MCF 10A (cell line): ENCODE measurements at regions not wholly inside any gene's neighbourhood (a gene's known extent, or its start where the extent isn't known, plus 50 kb on each side); places are given as distances from the start of the nearest gene placed in this dataset.

Experiments used
- BruUV-seq: library from RNA; stranded (reverse); fragments of 400-500 nt; replicated peaks from 2 replicates; lab custom pipeline; 2021; lab: Mats Ljungman, UMichigan
- CTCF ChIA-PET: fragments of 300-600 bp; sonication (Branson Sonifier 250); formaldehyde crosslinking; extraction: SDS; loops from one replicate; lab custom pipeline; 2021; ENCODE audit warnings: antibody characterized with exemption, inconsistent platforms; lab: Yijun Ruan, JAX
- POLR2A ChIA-PET: fragments of 300-600, 350-650 bp; sonication (Branson Sonifier 250); formaldehyde crosslinking; extraction: SDS; loops from one replicate; lab custom pipeline; 2020; ENCODE audit warnings: antibody characterized with exemption, inconsistent platforms; lab: Yijun Ruan, JAX
- DNase-seq: peaks from one replicate; pipeline ENCODE4 v3.0.0-alpha.2; 2018; ENCODE audit not compliant: unreplicated experiment
- H3K27ac Mint-ChIP-seq: one replicate; pipeline ENCODE4 v1.8.0; 2022; ENCODE audit warnings: mild to moderate bottlenecking, low read depth, mixed read lengths; ENCODE audit not compliant: unreplicated experiment
- H3K27me3 Mint-ChIP-seq: one replicate; pipeline ENCODE4 v1.8.0; 2022; ENCODE audit warnings: mixed read lengths; ENCODE audit not compliant: insufficient read depth, unreplicated experiment
- H3K36me3 Mint-ChIP-seq: one replicate; pipeline ENCODE4 v1.8.0; 2022; ENCODE audit warnings: mild to moderate bottlenecking, moderate library complexity, mixed read lengths; ENCODE audit not compliant: insufficient read depth, unreplicated experiment
- H3K4me1 Mint-ChIP-seq: one replicate; pipeline ENCODE4 v1.8.0; 2022; ENCODE audit warnings: mixed read lengths; ENCODE audit not compliant: insufficient read depth, unreplicated experiment
- H3K4me3 Mint-ChIP-seq: one replicate; pipeline ENCODE4 v1.8.0; 2022; ENCODE audit warnings: mild to moderate bottlenecking, moderate library complexity, mixed read lengths; ENCODE audit not compliant: unreplicated experiment
- H3K9me3 Mint-ChIP-seq: one replicate; pipeline ENCODE4 v1.8.0; 2022; ENCODE audit warnings: mixed read lengths; ENCODE audit not compliant: unreplicated experiment
- intact Hi-C: fragments of 100-400 bp; cut with micrococcal nuclease; formaldehyde crosslinking; loops from 2 replicates; pipeline ENCODE4 v1.14.1; 2022
- TF ChIP-seq, protein P1 (sequence below): fragments of 200-600 bp; IDR thresholded peaks from one replicate; pipeline ENCODE4 v1.8.0; 2022; ENCODE audit warnings: antibody characterized with exemption, mild to moderate bottlenecking; ENCODE audit not compliant: unreplicated experiment

DNA sequence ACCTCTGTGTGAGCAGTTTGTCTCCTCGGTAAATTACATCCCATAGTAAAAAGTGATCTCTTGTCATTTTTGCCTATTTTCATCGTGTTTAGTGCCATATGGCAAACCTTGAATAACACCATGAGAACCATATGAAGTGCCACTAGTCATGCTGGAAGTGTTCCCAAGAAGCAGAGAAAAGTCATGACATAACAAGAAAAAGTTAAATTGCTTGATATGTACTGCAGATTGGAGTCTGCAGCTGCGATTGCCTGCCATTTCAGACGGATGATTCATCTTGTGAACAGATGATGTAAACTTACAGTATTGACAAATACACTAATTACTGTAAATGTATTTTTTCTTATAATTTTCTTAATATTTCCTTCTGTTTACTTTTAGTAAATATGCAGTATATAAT is 846.7 kb downstream of the BCL11A start:
- CTCF ChIA-PET: no interaction called here
- Mint-ChIP-seq H3K4me1 (no peaks in the 10 kb centered on the region), H3K27me3 (no peaks in the 10 kb centered on the region), H3K27ac (no peak overlapping the region), H3K36me3 (no peaks in the 10 kb centered on the region), H3K4me3 (no peak overlapping the region), H3K9me3 (peaks cover 7% of the 10 kb centered on the region)
- peak; percentile 53 for DNase-seq
- POLR2A ChIA-PET: interaction anchor here (0.6 to 1.3 kb wide), 2 partner anchors 41 to 125 kb away, joined by 4 read pairs; no protein-coding TSS in a partner anchor
- intact Hi-C loops: no loop called here
- TF ChIP-seq, protein P1, sequence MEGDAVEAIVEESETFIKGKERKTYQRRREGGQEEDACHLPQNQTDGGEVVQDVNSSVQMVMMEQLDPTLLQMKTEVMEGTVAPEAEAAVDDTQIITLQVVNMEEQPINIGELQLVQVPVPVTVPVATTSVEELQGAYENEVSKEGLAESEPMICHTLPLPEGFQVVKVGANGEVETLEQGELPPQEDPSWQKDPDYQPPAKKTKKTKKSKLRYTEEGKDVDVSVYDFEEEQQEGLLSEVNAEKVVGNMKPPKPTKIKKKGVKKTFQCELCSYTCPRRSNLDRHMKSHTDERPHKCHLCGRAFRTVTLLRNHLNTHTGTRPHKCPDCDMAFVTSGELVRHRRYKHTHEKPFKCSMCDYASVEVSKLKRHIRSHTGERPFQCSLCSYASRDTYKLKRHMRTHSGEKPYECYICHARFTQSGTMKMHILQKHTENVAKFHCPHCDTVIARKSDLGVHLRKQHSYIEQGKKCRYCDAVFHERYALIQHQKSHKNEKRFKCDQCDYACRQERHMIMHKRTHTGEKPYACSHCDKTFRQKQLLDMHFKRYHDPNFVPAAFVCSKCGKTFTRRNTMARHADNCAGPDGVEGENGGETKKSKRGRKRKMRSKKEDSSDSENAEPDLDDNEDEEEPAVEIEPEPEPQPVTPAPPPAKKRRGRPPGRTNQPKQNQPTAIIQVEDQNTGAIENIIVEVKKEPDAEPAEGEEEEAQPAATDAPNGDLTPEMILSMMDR: no peak
- BruUV-seq: no TSS peak

DNA sequence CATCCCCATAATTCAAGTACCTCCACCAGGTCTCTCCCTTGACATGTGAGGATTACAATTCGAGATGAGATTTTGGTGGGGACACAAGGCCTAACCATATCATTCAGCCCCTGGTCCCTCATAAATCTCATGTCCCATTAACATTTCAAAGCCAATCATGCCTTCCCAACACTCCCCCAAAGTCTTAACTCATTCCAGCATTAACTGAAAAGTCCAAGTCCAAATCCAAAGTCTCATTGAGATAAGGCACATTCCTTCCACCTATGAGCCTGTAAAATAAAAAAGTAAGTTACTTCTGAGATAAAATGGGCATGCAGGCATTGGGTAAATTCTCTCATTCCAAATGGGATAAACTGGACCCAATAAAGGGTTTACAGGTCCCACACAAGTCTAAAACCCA is 849.7 kb downstream of the BCL11A start:
- no peaks in the 10 kb centered on the region for H3K4me1 Mint-ChIP-seq

DNA sequence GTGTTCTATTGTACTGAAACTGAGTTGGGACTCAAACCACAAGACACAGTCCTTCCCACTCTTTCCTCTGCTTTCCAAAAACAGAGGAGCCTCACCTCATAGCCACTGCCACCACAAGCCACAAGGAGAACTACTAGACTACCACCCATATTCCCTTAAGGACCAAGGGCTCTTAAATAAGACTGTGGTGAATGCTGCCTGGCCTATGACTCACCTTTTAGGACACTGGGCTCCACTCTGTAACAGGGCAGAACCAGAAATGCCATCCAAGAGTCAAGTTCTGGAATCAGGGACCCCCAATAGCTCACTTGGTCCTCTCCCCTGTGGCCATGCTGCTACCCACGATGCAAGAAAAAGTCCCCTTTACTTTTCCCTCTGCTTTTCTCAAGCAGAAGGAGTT is 851.4 kb downstream of the BCL11A start:
- ChIA-PET CTCF (interaction anchor here (0.6 kb wide), 1 partner anchor 239 kb away, joined by 4 read pairs; no protein-coding TSS in a partner anchor), POLR2A (no interaction called here)
- intact Hi-C loops: no loop called here
- Mint-ChIP-seq H3K9me3 (peaks cover 7% of the 10 kb centered on the region), H3K4me3 (no peak overlapping the region), H3K27me3 (no peaks in the 10 kb centered on the region), H3K36me3 (no peaks in the 10 kb centered on the region), H3K4me1 (no peaks in the 10 kb centered on the region), H3K27ac (no peak overlapping the region)
- no TSS peak for BruUV-seq
- no peak for DNase-seq
- TF ChIP-seq, protein P1: no peak

More for the DNA sequence above, 849.7 kb downstream of the BCL11A start:
- Mint-ChIP-seq H3K27me3 (no peaks in the 10 kb centered on the region), H3K4me3 (no peak overlapping the region), H3K9me3 (peaks cover 7% of the 10 kb centered on the region), H3K27ac (no peak overlapping the region), H3K36me3 (no peaks in the 10 kb centered on the region)
- BruUV-seq: no TSS peak
- TF ChIP-seq, protein P1: no peak
- DNase-seq: no peak
- intact Hi-C loops: no loop called here
- POLR2A ChIA-PET: no interaction called here
- CTCF ChIA-PET: no interaction called here

DNA sequence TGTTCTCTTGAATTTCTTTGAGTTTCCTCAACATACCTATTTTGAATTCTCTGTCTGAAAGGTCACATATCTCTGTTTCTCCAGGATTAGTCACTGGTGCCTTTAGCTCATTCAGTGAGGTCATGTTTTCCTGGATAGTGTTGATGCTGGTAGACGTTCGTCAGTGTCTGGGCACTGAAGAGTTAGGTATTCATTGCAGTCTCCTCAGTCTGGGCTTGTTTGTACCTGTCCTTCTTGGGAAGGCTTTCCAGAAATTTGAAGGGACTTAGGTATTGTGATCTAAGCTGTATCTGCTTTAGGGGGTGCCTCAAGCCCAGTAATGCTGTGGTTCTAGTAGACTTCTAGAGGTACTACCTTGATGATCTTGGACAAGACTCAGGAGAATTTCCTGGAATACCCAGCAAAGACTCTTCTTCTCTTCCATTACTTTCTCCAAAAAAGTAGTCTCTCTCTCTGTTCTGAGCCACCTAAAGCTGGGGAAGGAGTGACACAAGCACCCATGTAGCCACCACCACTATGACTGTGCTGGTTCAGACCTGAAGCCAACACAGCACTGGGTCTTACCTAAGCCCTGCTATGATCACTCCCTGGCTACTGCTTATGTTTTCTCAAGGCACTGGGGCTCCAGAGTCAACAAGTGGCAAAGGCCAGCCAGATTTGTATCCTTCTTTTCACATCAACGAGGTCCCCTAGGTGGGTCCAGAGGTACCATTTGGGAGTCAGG is 852.0 kb downstream of the BCL11A start:
- no TSS peak for BruUV-seq

More for the DNA sequence above, 852.0 kb downstream of the BCL11A start:
- H3K27me3 Mint-ChIP-seq: no peaks in the 10 kb centered on the region
- no peak overlapping the region for H3K4me3 Mint-ChIP-seq
- TF ChIP-seq, protein P1: no peak
- intact Hi-C loops: no loop called here
- H3K27ac Mint-ChIP-seq: no peak overlapping the region
- CTCF ChIA-PET: interaction anchor here (0.6 kb wide), 1 partner anchor 239 kb away, joined by 4 read pairs; no protein-coding TSS in a partner anchor
- POLR2A ChIA-PET: interaction anchor here (1.7 kb wide), 1 partner anchor 45 kb away, joined by 4 read pairs; no protein-coding TSS in a partner anchor
- DNase-seq: peak; percentile 71
- peaks cover 7% of the 10 kb centered on the region for H3K9me3 Mint-ChIP-seq
- H3K4me1 Mint-ChIP-seq: no peaks in the 10 kb centered on the region
- H3K36me3 Mint-ChIP-seq: no peaks in the 10 kb centered on the region
